ENCODE measurements at regions not wholly inside any gene's neighbourhood (a gene's known extent, or its start where the extent isn't known, plus 50 kb on each side); places are given as distances from the start of the nearest gene placed in this dataset.

DNA sequence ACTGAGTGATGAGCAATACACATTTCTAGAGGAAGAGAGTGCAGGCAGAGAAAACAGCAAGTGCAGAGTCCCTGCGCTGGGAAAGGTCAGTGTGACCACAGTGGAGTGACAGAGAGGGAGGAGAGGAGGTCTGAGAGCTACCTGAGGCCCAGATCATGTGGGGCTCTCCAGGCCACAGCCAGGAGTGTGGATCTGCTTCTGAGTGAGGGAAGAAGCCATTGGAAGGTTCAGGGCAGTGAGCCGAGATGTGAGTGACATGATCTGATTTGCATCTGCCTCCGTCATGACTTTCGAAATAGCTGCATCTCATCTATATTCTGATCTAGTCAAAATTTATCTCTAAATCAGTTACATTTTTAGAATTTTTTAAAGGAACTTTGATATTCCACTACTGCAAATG is 367.1 kb downstream of the PREX1 start:
- no peaks in the 10 kb centered on the region for H3K27me3 ChIP-seq (ENCODE audit: control insufficient read depth in 2 of 2, insufficient read depth in 2 of 2, low read length in 2 of 2)
- no peaks in the 10 kb centered on the region for H3K79me2 ChIP-seq (ENCODE audit: insufficient read depth, low read length)
- H3K9me3 ChIP-seq (replicated peaks in 1 of 2; ENCODE audit: control insufficient read depth in 1 of 2, insufficient read depth in 1 of 2, low read length in 2 of 2) = no peaks in the 10 kb centered on the region
- no peaks in the 10 kb centered on the region for H4K20me1 ChIP-seq (ENCODE audit: insufficient read depth, low read length)
- H3K9ac ChIP-seq (ENCODE audit: insufficient read depth, low read length, poor library complexity, severe bottlenecking) = no peak overlapping the region
- H3K27ac ChIP-seq (ENCODE audit: low read depth in 1 of 2, low read length in 2 of 2) = no peak overlapping the region
- Mint-ChIP-seq H3K36me3 (no peaks in the 10 kb centered on the region), H3K4me3 (no peak overlapping the region), H3K9me3 (peaks cover 0 to 2% (median 0%) of the 10 kb centered on the region in 7 donors), H3K27ac (no peak overlapping the region), H3K4me1 (no peaks in the 10 kb centered on the region), H3K27me3 (ENCODE audit: low read depth in 3 of 3) (peaks cover 6 to 13% (median 9%) of the 10 kb centered on the region in 3 donors)
- DNase-seq = no peak
- 100% methylated on average over 1 of the region's 4 CpGs for WGBS (ENCODE audit: insufficient coverage)
- H3K4me3 ChIP-seq (replicated peaks in 1 of 3; ENCODE audit: low read depth in 2 of 3, low read length in 3 of 3) = no peak overlapping the region
- TF ChIP-seq, protein P1, sequence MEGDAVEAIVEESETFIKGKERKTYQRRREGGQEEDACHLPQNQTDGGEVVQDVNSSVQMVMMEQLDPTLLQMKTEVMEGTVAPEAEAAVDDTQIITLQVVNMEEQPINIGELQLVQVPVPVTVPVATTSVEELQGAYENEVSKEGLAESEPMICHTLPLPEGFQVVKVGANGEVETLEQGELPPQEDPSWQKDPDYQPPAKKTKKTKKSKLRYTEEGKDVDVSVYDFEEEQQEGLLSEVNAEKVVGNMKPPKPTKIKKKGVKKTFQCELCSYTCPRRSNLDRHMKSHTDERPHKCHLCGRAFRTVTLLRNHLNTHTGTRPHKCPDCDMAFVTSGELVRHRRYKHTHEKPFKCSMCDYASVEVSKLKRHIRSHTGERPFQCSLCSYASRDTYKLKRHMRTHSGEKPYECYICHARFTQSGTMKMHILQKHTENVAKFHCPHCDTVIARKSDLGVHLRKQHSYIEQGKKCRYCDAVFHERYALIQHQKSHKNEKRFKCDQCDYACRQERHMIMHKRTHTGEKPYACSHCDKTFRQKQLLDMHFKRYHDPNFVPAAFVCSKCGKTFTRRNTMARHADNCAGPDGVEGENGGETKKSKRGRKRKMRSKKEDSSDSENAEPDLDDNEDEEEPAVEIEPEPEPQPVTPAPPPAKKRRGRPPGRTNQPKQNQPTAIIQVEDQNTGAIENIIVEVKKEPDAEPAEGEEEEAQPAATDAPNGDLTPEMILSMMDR (IDR thresholded peaks at IDR 0.05) = no peak
- no peaks in the 10 kb centered on the region for H3K4me1 ChIP-seq (ENCODE audit: control insufficient read depth in 1 of 2, insufficient read depth in 2 of 2, low read length in 2 of 2)
- intact Hi-C loops (cut with micrococcal nuclease) = no loop called here
- H3K4me2 ChIP-seq (replicated peaks; ENCODE audit: extremely low read depth, low read length, poor library complexity, severe bottlenecking) = no peak overlapping the region
- no peak overlapping the region for H2AFZ ChIP-seq (ENCODE audit: insufficient read depth, low read depth, low read length, poor library complexity, severe bottlenecking)
- H3K36me3 ChIP-seq (replicated peaks in 1 of 2; ENCODE audit: control insufficient read depth in 1 of 2, insufficient read depth in 2 of 2, low read length in 2 of 2) = no peaks in the 10 kb centered on the region

- H3K4me2 ChIP-seq (replicated peaks; ENCODE audit: extremely low read depth, low read length, poor library complexity, severe bottlenecking) = no peak overlapping the region
- Mint-ChIP-seq H3K4me1 (no peaks in the 10 kb centered on the region), H3K4me3 (no peak overlapping the region), H3K36me3 (no peaks in the 10 kb centered on the region), H3K27ac (no peak overlapping the region), H3K9me3 (peaks cover 0 to 2% (median 0%) of the 10 kb centered on the region in 7 donors), H3K27me3 (ENCODE audit: low read depth in 3 of 3) (peaks cover 7 to 13% (median 9%) of the 10 kb centered on the region in 3 donors)
- H3K27ac ChIP-seq (ENCODE audit: low read depth in 1 of 2, low read length in 2 of 2) = no peak overlapping the region
- DNase-seq = no peak
- intact Hi-C loops (cut with micrococcal nuclease) = no loop called here
- no peaks in the 10 kb centered on the region for H3K36me3 ChIP-seq (replicated peaks in 1 of 2; ENCODE audit: control insufficient read depth in 1 of 2, insufficient read depth in 2 of 2, low read length in 2 of 2)
- no peaks in the 10 kb centered on the region for H3K4me1 ChIP-seq (ENCODE audit: control insufficient read depth in 1 of 2, insufficient read depth in 2 of 2, low read length in 2 of 2)
- H3K4me3 ChIP-seq (replicated peaks in 1 of 3; ENCODE audit: low read depth in 2 of 3, low read length in 3 of 3) = no peak overlapping the region
- H3K9ac ChIP-seq (ENCODE audit: insufficient read depth, low read length, poor library complexity, severe bottlenecking) = no peak overlapping the region
- H2AFZ ChIP-seq (ENCODE audit: insufficient read depth, low read depth, low read length, poor library complexity, severe bottlenecking) = no peak overlapping the region
- H3K9me3 ChIP-seq (replicated peaks in 1 of 2; ENCODE audit: control insufficient read depth in 1 of 2, insufficient read depth in 1 of 2, low read length in 2 of 2) = no peaks in the 10 kb centered on the region
- H3K79me2 ChIP-seq (ENCODE audit: insufficient read depth, low read length) = no peaks in the 10 kb centered on the region
- H3K27me3 ChIP-seq (ENCODE audit: control insufficient read depth in 2 of 2, insufficient read depth in 2 of 2, low read length in 2 of 2) = no peaks in the 10 kb centered on the region
- WGBS (ENCODE audit: insufficient coverage) = 89% methylated on average over 9 of the region's 25 CpGs
- H4K20me1 ChIP-seq (ENCODE audit: insufficient read depth, low read length) = no peaks in the 10 kb centered on the region
- TF ChIP-seq, protein P1 (IDR thresholded peaks at IDR 0.05) = no peak
Observed at GRCh38 chr20:48459722-48460395, 367.9 kb downstream of the PREX1 start.

All from CD14-positive monocyte (primary cell).